ENCODE measurements at regions not wholly inside any gene's neighbourhood (a gene's known extent, or its start where the extent isn't known, plus 50 kb on each side); places are given as distances from the start of the nearest gene placed in this dataset.

DNA sequence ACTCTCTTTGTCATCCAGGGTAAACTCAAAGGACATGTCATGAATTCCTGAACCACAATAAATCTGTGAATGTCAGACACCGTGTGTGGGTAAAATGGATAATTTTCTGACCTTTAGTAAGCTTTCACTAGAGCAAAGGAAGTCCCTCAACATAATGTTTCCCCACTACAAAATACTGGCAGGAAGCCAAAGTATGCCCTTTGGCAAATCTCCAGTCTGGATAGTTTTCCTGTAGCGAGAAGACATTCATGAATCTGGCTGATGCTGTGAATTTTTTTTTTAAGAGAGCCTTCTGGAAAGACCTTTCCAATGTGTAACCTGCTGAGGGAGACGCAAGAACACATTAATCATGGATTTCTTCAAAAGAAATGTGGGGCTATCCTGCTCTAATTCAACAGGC, 389.6 kb upstream of the DDHD1 start (continued):
- TF ChIP-seq EHMT2 (IDR thresholded peaks at IDR 0.05; ENCODE audit: low read depth) (no peak), PHF8 (IDR thresholded peaks at IDR 0.05; ENCODE audit: borderline replicate concordance, low read depth) (no peak), RARB (CRISPR knock-in tag; IDR thresholded peaks at IDR 0.05) (no peak), MAFK (IDR thresholded peaks at IDR 0.05; ENCODE audit: partially characterized antibody) (no peak), RCOR1 (IDR thresholded peaks at IDR 0.05; ENCODE audit: low read depth, low read length) (no peak), SREBF2 (IDR thresholded peaks at IDR 0.05) (no peak), MAZ (IDR thresholded peaks at IDR 0.05; ENCODE audit: borderline replicate concordance, low read depth, low read length) (no peak), NFE2L2 (conservative IDR thresholded peaks at IDR 0.05; ENCODE audit: low read length) (no peak), GATA3 (IDR thresholded peaks at IDR 0.05; ENCODE audit: borderline replicate concordance) (peak; percentile 42; the same call in 1 of the 2 replicates), HOXA7 (CRISPR knock-in tag; IDR thresholded peaks at IDR 0.05) (no peak), POLR2AphosphoS2 (conservative IDR thresholded peaks at IDR 0.05; ENCODE audit: low read length) (no peak), POLR2A (IDR thresholded peaks at IDR 0.05; ENCODE audit: low read length) (no peak), CHD2 (IDR thresholded peaks at IDR 0.05; ENCODE audit: low read length, partially characterized antibody) (no peak), KDM1A (IDR thresholded peaks at IDR 0.05; ENCODE audit: low read depth) (no peak), HDAC2 (IDR thresholded peaks at IDR 0.05) (no peak), SMC3 (IDR thresholded peaks at IDR 0.05) (peak; percentile 12; the same call in 1 of the 3 replicates)
- TF ChIP-seq, protein P1, sequence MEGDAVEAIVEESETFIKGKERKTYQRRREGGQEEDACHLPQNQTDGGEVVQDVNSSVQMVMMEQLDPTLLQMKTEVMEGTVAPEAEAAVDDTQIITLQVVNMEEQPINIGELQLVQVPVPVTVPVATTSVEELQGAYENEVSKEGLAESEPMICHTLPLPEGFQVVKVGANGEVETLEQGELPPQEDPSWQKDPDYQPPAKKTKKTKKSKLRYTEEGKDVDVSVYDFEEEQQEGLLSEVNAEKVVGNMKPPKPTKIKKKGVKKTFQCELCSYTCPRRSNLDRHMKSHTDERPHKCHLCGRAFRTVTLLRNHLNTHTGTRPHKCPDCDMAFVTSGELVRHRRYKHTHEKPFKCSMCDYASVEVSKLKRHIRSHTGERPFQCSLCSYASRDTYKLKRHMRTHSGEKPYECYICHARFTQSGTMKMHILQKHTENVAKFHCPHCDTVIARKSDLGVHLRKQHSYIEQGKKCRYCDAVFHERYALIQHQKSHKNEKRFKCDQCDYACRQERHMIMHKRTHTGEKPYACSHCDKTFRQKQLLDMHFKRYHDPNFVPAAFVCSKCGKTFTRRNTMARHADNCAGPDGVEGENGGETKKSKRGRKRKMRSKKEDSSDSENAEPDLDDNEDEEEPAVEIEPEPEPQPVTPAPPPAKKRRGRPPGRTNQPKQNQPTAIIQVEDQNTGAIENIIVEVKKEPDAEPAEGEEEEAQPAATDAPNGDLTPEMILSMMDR (IDR thresholded peaks at IDR 0.05): no peak; the same call in 2 of the 3 replicates
- TF ChIP-seq, protein P2, sequence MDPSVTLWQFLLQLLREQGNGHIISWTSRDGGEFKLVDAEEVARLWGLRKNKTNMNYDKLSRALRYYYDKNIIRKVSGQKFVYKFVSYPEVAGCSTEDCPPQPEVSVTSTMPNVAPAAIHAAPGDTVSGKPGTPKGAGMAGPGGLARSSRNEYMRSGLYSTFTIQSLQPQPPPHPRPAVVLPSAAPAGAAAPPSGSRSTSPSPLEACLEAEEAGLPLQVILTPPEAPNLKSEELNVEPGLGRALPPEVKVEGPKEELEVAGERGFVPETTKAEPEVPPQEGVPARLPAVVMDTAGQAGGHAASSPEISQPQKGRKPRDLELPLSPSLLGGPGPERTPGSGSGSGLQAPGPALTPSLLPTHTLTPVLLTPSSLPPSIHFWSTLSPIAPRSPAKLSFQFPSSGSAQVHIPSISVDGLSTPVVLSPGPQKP (IDR thresholded peaks at IDR 0.05; ENCODE audit: low read depth, low read length): no peak

DNA sequence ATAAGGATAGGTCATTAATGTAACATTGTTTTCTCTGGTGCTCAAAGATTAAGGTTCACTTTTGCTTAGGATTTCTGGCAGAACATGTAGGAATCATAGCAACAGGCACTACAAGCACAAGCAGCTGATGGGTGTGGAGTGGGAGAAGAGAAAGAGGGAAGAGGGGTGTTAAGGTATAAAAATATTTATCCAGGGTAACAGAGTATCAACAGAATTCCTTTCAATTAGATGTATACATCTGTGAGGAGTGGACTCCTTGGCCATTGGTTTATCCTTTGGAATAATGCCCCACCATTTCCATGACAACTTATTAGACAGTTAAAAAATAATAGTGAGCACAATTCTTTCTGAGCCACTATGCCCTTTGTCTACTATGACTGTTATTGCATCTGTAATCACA, 388.3 kb upstream of the DDHD1 start:
- H3K27ac ChIP-seq: no peak overlapping the region
- H3K4me1 ChIP-seq: peaks cover 17% of the 10 kb centered on the region
- no peak overlapping the region for H3K4me3 ChIP-seq
- TF ChIP-seq MAFK (IDR thresholded peaks at IDR 0.05; ENCODE audit: partially characterized antibody) (no peak), JUNB (IDR thresholded peaks at IDR 0.05) (no peak), CEBPB (IDR thresholded peaks at IDR 0.05) (no peak), HEYL (CRISPR knock-in tag; IDR thresholded peaks at IDR 0.05) (no peak), GATA3 (IDR thresholded peaks at IDR 0.05; ENCODE audit: borderline replicate concordance) (no peak), EHMT2 (IDR thresholded peaks at IDR 0.05; ENCODE audit: low read depth) (no peak), TP53 (CRISPR knock-in tag; IDR thresholded peaks at IDR 0.05) (no peak), JUN (IDR thresholded peaks at IDR 0.05) (no peak), SMC3 (IDR thresholded peaks at IDR 0.05) (no peak), CBX2 (IDR thresholded peaks at IDR 0.05; ENCODE audit: borderline replicate concordance, low read depth) (no peak), NR3C1 (IDR thresholded peaks at IDR 0.05) (no peak), MYC (IDR thresholded peaks at IDR 0.05; ENCODE audit: borderline replicate concordance, low read length) (no peak), CBX8 (IDR thresholded peaks at IDR 0.05) (no peak), KDM1A (IDR thresholded peaks at IDR 0.05; ENCODE audit: low read depth) (no peak), TFCP2L1 (CRISPR knock-in tag; IDR thresholded peaks at IDR 0.05) (no peak)
- TF ChIP-seq, protein P3, sequence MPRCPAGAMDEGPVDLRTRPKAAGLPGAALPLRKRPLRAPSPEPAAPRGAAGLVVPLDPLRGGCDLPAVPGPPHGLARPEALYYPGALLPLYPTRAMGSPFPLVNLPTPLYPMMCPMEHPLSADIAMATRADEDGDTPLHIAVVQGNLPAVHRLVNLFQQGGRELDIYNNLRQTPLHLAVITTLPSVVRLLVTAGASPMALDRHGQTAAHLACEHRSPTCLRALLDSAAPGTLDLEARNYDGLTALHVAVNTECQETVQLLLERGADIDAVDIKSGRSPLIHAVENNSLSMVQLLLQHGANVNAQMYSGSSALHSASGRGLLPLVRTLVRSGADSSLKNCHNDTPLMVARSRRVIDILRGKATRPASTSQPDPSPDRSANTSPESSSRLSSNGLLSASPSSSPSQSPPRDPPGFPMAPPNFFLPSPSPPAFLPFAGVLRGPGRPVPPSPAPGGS (IDR thresholded peaks at IDR 0.05): no peak
- TF ChIP-seq, protein P4, sequence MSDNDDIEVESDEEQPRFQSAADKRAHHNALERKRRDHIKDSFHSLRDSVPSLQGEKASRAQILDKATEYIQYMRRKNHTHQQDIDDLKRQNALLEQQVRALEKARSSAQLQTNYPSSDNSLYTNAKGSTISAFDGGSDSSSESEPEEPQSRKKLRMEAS (IDR thresholded peaks at IDR 0.05): no peak
- no peak overlapping the region for H3K4me2 ChIP-seq
- ATAC-seq (no peak), DNase-seq (ENCODE audit: low read depth in 1 of 2, low spot score in 1 of 2) (no peak), FAIRE-seq (no peak)
- ChIA-PET CTCF (interaction anchor here (3.7 to 5.3 kb wide), 4 partner anchors 73 to 807 kb away, joined by 13 to 38 read pairs (median 28); partner anchors contain the start of gene BMP4), POLR2A (no interaction called here)
- no peaks in the 10 kb centered on the region for H3K9me3 ChIP-seq

Measured in A549 (cell line).